NCI-H2107 treated with DMSO at 0.1 percent for 48 hours (cell line): ENCODE measurements at regions not wholly inside any gene's neighbourhood (a gene's known extent, or its start where the extent isn't known, plus 50 kb on each side); places are given as distances from the start of the nearest gene placed in this dataset.

ENCODE experiments used
- DNase-seq: peaks from one replicate; lab custom pipeline; 2025; ENCODE audit not compliant: unreplicated experiment; lab: John Stamatoyannopoulos, UW

DNA sequence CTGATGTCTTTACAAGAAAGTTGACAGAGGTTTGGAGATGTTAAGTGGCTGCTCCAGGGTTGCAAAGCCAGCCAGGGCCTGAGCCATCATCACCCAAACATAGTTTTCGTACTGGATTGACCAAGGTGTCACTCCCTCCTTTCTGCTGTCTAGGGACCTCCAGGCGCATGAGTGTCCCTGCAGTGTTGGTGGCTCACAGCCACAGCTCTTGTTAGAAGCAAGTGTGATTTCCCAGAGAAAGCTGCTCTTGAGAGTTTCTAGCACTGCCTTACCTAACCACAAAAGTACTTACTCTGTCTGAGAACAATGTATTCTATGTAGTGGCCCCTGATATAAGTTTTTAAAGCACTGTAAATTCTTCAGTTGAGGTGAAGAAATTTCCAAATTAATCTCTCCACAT, 144.1 kb downstream of the SOX2 start:
- peak; percentile 93 for DNase-seq

DNA sequence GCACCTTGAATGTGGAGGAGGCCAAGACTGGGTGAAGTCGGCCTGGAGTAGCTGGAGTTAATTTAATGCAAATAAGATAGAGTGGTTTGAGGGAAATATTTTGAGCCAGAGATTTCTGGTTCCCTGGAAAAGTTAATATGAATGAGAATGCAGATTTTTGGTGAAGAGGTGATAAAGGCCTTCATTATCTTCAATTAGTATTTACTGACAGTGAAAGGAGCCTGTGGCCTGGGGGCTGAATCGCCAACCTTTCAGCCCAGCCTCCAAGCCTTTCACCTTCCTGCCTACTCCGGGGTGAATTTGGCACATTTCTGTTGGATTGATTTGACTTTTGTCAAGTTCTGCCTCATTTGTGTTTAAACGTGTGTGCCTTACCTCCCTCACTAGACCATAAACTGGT, 147.8 kb downstream of the SOX2 start:
- DNase-seq, result no peak

DNA sequence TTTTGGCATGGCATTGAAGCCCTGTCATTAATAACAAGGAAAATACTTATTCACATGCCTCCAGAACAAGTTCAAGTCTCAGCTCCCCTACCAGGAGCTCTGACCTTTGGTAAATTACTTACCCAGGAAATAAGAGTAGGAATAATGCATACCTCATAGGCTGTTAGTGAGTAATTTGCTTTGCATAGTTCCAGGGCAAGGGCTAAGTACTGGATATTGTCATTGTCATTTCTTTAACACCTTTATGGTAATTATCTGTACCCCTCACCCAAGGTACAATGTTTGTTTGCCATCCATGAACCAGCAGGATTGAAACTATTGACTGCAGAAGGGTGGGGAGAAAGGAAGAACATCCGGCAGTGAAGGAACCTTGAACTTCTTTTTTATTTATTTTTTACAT, 148.5 kb downstream of the SOX2 start:
- no peak for DNase-seq

DNA sequence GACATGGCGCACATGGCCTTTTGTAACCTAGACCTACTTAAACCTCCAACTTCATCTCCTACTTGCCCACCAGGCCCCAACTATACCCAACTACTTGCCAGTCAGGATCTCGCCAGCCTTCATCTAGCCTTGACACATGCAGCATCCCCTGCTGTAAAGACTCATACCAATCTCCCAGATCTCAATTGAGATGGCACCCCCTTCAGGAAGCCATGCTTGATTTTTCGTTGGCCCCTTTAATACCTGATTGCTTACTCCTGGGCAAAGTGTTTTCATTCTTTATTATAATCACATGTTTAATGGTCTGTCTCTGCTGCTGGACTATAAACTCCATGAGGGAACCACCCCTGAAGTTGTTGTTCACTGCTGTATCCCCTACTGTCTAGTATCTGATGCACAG, 150.8 kb downstream of the SOX2 start:
- no peak for DNase-seq

DNA sequence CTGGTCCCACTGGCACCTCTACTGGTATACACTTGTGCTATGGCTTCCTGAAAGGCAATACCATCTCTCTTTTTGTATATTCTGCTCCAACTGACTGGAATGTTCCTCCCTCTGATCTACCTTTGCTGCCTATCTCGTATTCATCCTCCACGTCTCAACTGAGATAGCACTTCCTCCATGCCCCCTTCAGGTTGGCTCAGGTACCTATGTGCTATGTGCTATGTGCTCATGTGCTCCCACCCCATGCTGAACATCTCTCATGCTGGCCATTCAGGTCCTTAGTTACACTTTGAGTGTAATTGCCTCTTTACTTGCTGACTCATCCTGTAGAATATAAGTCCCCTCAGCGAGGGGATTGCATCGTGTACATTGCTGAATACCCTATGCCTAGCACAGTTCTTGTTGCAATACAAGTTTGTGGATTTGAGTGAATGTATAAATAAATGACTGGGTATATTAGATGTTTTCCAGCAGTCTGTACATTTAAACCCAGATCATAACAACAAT, 156.9 kb downstream of the SOX2 start:
- peak; percentile 35 for DNase-seq

GRCh38 chr3:181872887-181873286, 161.2 kb downstream of the SOX2 start:
- DNase-seq, result no peak

- DNase-seq, result no peak
Observed at GRCh38 chr3:181879926-181880325, 168.2 kb downstream of the SOX2 start.

- DNase-seq, result peak; percentile 57
Observed at GRCh38 chr3:181880331-181880730, 168.6 kb downstream of the SOX2 start.

DNA sequence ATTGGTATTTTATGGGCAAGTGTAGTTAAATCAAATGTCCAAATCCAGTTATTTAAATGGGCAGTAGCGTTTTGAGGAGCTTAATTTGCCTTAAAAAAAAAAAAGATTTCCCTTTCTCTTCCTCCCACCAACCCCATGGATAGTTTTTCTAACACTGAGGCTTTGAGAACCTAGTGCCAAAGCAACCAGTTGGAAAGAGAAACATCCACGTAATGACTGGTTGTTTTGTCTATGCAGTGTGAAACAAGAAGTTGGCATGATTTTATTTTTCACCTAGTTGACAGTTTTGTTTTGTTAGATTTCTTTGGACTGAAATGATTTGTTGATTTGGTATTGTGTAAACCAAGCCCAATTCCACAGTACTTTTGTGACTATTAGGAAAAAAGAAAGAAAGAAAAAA, 170.0 kb downstream of the SOX2 start:
- DNase-seq, result no peak

DNA sequence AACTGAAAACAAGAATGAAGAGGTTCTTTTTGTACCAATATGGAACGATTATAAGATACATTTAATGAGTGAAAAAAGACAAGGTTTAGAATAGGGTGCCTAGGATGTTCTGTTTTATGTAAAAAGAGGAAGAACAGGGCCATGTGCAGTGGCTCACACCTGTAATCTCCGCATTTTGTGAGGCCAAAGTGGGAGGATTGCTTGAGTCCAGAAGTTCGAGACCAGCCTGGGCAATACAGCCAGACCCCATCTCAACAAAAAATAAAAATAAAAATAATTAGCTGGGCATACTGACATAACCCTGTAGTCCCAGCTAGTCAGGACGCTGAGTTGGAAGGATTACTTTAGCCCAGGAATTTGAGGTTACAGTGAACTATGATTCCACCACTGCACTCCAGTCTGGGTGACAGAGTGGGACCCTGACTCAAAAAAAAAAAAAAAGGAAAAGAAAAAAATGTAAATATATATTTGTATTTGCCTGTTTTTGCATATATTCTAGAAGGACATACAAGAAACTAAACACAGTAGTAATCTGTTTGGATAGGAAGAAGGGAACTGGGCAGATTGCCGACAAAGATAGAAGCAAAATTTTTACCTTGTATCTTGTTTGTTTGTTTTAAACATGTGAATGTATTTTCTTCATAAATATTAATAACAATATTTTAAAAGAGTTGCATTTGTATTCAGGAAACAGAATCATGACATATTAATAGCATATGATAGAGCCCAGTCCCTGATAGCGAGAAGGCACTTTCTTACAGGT, 174.3 kb downstream of the SOX2 start:
- no peak for DNase-seq

- DNase-seq, result no peak
Observed at GRCh38 chr3:181886676-181887075, 175.0 kb downstream of the SOX2 start.

DNA sequence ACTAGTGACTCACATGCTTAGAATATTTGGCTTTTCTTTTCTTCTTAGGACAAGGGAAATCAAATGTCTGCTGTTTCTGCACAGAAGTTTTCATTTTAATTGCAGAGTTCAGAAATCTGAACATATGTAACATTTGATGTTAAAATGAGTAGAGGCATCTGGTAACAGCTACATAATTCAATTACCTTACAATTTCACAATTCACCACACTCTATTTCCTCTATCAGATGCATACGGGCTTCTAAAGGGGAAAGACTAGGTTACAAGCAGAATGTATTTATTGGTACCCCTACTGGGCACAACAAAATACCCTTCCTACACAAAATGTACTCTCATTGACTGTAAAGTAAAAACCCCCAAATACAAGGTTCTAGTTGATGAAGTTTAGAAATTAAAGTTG, 176.0 kb downstream of the SOX2 start:
- no peak for DNase-seq

GRCh38 chr3:181888234-181888633, 176.5 kb downstream of the SOX2 start:
- no peak for DNase-seq

GRCh38 chr3:181892848-181893247, 181.1 kb downstream of the SOX2 start:
- DNase-seq, result no peak

- peak; percentile 86 for DNase-seq
Observed at GRCh38 chr3:181896605-181897004, 184.9 kb downstream of the SOX2 start.

DNA sequence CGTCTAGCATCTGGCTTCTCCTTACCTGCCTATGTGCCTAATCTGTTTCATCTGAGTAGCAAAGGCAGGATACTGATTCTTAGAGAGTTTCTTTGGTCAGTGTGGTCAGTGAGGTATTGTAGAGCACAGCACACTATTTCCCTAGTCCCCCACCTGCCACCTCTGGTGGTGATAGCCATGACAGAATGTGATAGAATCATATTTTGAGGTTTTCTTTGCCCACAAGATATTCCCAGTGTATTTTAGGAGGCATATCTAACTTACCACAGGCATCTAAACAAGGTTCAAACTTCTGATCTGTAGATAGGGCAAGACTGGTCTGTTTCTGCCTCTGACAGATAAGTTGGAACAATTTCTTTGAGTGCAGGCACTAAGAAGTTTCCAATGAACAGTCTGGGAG, 188.0 kb downstream of the SOX2 start:
- DNase-seq, result no peak

- no peak for DNase-seq
Observed at GRCh38 chr3:181901626-181902025, 189.9 kb downstream of the SOX2 start.

- no peak for DNase-seq
Observed at GRCh38 chr3:181906338-181906737, 194.6 kb downstream of the SOX2 start.

DNA sequence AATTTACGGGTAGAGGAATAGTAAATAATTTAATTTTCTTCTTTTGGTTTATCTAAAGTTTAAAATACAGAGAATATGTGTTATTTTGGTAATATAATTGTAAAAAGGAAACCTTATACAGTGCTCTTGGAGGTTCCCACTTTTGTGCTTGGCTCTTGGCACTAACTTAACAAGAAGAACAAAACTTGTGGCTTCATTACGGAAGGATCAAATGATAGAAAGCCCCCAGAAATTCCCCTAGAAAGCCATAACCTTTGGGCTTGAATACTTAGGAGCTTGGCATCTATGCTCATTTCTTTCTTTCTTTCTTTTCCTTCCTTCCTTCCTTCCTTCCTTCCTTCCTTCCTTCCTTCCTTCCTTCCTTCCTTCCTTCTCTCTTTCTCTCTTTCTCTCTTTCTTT, 197.5 kb downstream of the SOX2 start:
- no peak for DNase-seq

GRCh38 chr3:181912384-181912783, 200.7 kb downstream of the SOX2 start:
- no peak for DNase-seq

GRCh38 chr3:181913254-181913653, 201.5 kb downstream of the SOX2 start:
- no peak for DNase-seq

DNA sequence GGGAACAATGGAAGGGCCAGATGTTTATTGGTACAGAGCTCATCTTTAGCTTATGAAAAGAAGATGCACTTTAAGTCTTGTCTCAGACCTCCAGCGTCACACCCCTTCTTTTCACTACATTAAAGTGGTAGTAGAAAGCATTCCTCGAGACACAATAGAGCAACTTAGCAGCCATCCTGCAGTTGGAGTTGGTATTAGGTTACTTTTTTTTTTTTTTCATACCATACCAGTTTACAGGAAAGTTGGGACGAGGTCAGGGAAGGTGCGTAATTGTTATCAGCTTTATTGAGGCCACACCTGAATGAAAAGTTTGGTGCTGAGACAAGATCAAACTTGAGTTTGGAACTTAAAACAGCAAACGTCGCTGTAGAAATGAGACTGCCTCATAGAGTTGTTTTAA, 203.8 kb downstream of the SOX2 start:
- DNase-seq, result no peak

GRCh38 chr3:181916013-181916412, 204.3 kb downstream of the SOX2 start:
- no peak for DNase-seq
